KMS-11 (cell line): ENCODE measurements at regions not wholly inside any gene's neighbourhood (a gene's known extent, or its start where the extent isn't known, plus 50 kb on each side); places are given as distances from the start of the nearest gene placed in this dataset.

Experiments
- H2AFZ ChIP-seq: fragments of 200-600 bp; sonication (generic); 2 replicates; pipeline ENCODE4 v1.6.1; 2016; ENCODE audit warnings: antibody characterized with exemption, mixed run types, low read depth
- H3K27ac ChIP-seq: fragments of 200-600 bp; sonication (generic); 2 replicates; pipeline ENCODE4 v1.6.1; 2016; ENCODE audit warnings: mild to moderate bottlenecking, mixed run types
- H3K27me3 ChIP-seq: fragments of 200-600 bp; sonication (generic); 2 replicates; pipeline ENCODE4 v1.6.1; 2017; ENCODE audit warnings: mild to moderate bottlenecking, low read depth, mixed run types, moderate library complexity; ENCODE audit not compliant: insufficient read depth
- H3K36me3 ChIP-seq: fragments of 200-600 bp; sonication (generic); 2 replicates; pipeline ENCODE4 v1.6.1; 2017; ENCODE audit warnings: mild to moderate bottlenecking, mixed run types; ENCODE audit not compliant: insufficient read depth
- H3K4me1 ChIP-seq: fragments of 200-600 bp; sonication (generic); 2 replicates; pipeline ENCODE4 v1.6.1; 2016; ENCODE audit warnings: mild to moderate bottlenecking, low read depth, mixed run types; ENCODE audit not compliant: poor library complexity, severe bottlenecking
- H3K4me2 ChIP-seq: fragments of 200-600 bp; sonication (generic); 2 replicates; pipeline ENCODE4 v1.7.0; 2016; ENCODE audit warnings: mild to moderate bottlenecking, mixed run types
- H3K4me3 ChIP-seq: fragments of 200-600 bp; sonication (generic); IDR thresholded peaks from 2 replicates; pipeline ENCODE4 v1.6.1; 2017; ENCODE audit warnings: low read depth, low read length, mixed read lengths; ENCODE audit not compliant: insufficient read depth
- H3K79me2 ChIP-seq: fragments of 200-600 bp; sonication (generic); 2 replicates; pipeline ENCODE4 v1.6.1; 2016; ENCODE audit warnings: low read depth, mixed run types; ENCODE audit not compliant: insufficient read depth
- H3K9ac ChIP-seq: fragments of 200-600 bp; sonication (generic); 2 replicates; pipeline ENCODE4 v1.6.1; 2016; ENCODE audit warnings: mild to moderate bottlenecking, mixed run types
- H4K20me1 ChIP-seq: fragments of 200-600 bp; sonication (generic); 2 replicates; pipeline ENCODE4 v1.6.1; 2016; ENCODE audit warnings: mild to moderate bottlenecking, mixed run types; ENCODE audit not compliant: insufficient read depth
- CTCF ChIP-seq: fragments of 200-600 bp; sonication (generic); conservative IDR thresholded peaks from 2 replicates; pipeline ENCODE4 v1.6.1; 2017; ENCODE audit warnings: low read depth, mild to moderate bottlenecking, antibody characterized with exemption, low read length, moderate library complexity, mixed read lengths

DNA sequence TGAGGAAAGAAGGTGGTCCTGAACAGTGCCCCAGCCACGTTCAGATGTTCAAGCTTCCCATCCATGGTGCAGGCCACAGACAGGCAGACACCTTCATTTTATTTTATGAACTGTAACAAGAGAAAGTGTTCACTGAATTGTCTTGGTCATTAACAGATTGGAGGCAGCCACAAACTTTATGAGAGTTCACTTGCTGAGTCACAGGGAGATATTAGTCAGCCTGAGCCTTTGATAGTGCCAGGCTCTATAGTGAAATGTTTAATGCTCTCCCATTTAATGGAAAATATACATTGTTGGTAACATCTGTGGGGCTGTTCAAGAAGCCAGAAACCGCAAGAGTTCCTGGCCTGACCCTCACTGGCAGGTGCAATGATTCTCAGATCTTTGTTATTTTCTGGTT is 237.0 kb downstream of the TENT4A start:
- Histone ChIP-seq H4K20me1 (no peaks in the 10 kb centered on the region), H3K9ac (no peak overlapping the region), H3K36me3 (no peaks in the 10 kb centered on the region), H3K4me2 (no peak overlapping the region), H3K27ac (no peak overlapping the region), H3K27me3 (no peaks in the 10 kb centered on the region), H3K4me1 (no peaks in the 10 kb centered on the region), H2AFZ (no peak overlapping the region), H3K4me3 (no peak overlapping the region), H3K79me2 (no peaks in the 10 kb centered on the region)
- TF ChIP-seq CTCF: no peak

- H3K79me2 ChIP-seq: no peaks in the 10 kb centered on the region
- H3K4me1 ChIP-seq: no peaks in the 10 kb centered on the region
- no peaks in the 10 kb centered on the region for H4K20me1 ChIP-seq
- no peak overlapping the region for H3K4me3 ChIP-seq
- no peak overlapping the region for H2AFZ ChIP-seq
- TF ChIP-seq CTCF: no peak
- H3K4me2 ChIP-seq: no peak overlapping the region
- H3K27me3 ChIP-seq: no peaks in the 10 kb centered on the region
- H3K9ac ChIP-seq: no peak overlapping the region
- H3K36me3 ChIP-seq: no peaks in the 10 kb centered on the region
- H3K27ac ChIP-seq: no peak overlapping the region
Measured at GRCh38 chr5:6950860-6951259, 237.6 kb downstream of the TENT4A start.

GRCh38 chr5:6961123-6961522 is 247.9 kb downstream of the TENT4A start:
- no peak overlapping the region for H3K27ac ChIP-seq
- H3K27me3 ChIP-seq: no peaks in the 10 kb centered on the region
- no peak overlapping the region for H2AFZ ChIP-seq
- H3K79me2 ChIP-seq: no peaks in the 10 kb centered on the region
- no peak overlapping the region for H3K4me2 ChIP-seq
- no peaks in the 10 kb centered on the region for H4K20me1 ChIP-seq
- no peak overlapping the region for H3K4me3 ChIP-seq
- H3K36me3 ChIP-seq: no peaks in the 10 kb centered on the region
- TF ChIP-seq CTCF: no peak
- H3K4me1 ChIP-seq: no peaks in the 10 kb centered on the region
- H3K9ac ChIP-seq: no peak overlapping the region

DNA sequence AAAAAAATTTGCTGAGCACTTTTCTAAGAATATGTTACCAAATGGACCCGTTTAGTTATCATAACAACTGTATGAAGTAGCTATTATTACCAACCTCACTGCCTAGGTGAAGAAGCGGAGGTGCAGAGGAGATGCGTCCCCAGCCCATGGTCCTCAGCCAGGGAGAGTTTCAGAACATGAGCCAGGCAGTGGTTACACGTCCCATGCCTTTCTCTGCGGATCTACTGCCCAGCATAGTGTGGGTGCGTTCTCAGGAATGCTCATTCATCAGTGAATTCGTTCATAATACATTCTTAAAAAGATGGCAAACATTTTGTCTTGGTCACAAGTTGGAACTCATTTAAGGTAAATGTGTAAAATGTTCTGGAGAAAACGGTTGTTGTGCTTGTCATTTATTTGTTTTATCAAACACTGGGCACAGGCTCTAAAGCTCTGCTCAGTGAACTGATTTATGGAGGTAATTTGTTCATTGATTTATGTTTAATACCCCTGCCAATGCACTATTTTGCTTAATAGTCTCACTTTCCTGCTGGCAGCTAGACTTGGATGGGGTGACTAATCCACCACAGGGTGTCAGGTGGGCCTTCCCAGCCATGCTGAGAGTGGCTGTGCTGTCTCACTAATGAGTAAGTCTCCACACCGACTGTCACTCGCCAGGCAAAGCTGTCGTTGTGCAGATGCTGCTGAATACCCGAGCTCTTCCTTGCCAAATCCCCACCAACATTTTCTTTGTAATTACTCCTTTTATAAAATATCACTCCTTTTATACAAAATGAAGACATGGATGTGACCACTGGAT is 248.8 kb downstream of the TENT4A start:
- H3K9ac ChIP-seq: no peak overlapping the region
- no peaks in the 10 kb centered on the region for H4K20me1 ChIP-seq
- H3K79me2 ChIP-seq: no peaks in the 10 kb centered on the region
- H3K27me3 ChIP-seq: no peaks in the 10 kb centered on the region
- H3K27ac ChIP-seq: no peak overlapping the region
- no peaks in the 10 kb centered on the region for H3K4me1 ChIP-seq
- H2AFZ ChIP-seq: no peak overlapping the region
- H3K4me2 ChIP-seq: no peak overlapping the region
- H3K36me3 ChIP-seq: no peaks in the 10 kb centered on the region
- no peak overlapping the region for H3K4me3 ChIP-seq
- no peak for TF ChIP-seq CTCF
